ENCODE measurements at regions not wholly inside any gene's neighbourhood (a gene's known extent, or its start where the extent isn't known, plus 50 kb on each side); places are given as distances from the start of the nearest gene placed in this dataset.
A peak's percentile ranks its signal among the peaks of the same experiment; 100 is the strongest.

DNA sequence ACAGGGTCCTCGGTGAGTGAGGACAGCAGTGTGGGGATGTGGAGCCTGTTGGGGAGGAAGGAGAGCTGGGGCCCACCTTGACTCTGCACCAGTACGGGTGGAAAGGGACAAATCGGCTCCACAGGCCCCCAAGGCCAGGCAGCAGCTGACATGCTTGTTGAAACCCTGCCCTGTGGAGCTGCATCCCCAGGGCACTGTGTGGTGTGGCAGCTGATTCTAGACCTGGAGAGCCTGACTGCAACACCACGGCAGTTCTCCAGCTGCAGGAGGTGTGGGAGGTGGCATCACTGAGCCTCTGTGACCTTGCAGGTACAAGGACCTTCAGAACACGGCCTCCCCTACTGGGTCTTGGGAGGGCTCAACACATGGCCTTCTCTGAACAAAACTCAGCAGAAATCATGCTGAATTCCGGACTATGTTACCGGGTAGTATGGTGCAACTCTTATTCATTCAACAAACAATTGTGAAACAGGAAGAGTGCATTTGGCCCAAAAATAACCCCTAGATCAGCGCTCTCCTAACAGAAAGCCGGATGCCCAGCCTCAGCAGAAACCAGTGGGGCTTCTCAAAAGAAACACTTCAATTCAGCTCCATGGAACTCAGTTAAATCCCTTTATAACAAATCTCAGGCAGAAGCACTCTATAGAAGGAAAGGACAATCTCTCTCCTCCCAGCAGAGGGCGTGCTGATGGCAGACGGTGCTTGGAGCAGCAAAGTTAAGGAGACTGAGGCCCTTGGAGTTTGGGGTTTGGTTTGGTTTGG lies 104.4 kb upstream of the SALL3 start:
- TF ChIP-seq, protein P1, sequence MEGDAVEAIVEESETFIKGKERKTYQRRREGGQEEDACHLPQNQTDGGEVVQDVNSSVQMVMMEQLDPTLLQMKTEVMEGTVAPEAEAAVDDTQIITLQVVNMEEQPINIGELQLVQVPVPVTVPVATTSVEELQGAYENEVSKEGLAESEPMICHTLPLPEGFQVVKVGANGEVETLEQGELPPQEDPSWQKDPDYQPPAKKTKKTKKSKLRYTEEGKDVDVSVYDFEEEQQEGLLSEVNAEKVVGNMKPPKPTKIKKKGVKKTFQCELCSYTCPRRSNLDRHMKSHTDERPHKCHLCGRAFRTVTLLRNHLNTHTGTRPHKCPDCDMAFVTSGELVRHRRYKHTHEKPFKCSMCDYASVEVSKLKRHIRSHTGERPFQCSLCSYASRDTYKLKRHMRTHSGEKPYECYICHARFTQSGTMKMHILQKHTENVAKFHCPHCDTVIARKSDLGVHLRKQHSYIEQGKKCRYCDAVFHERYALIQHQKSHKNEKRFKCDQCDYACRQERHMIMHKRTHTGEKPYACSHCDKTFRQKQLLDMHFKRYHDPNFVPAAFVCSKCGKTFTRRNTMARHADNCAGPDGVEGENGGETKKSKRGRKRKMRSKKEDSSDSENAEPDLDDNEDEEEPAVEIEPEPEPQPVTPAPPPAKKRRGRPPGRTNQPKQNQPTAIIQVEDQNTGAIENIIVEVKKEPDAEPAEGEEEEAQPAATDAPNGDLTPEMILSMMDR (IDR thresholded peaks at IDR 0.05), result peak; percentile 17 to 46 (median 33)
- TF ChIP-seq POLR2A (IDR thresholded peaks at IDR 0.05) (no peak), EP300 (IDR thresholded peaks at IDR 0.05; ENCODE audit: low read depth) (no peak)
